ENCODE measurements at regions not wholly inside any gene's neighbourhood (a gene's known extent, or its start where the extent isn't known, plus 50 kb on each side); places are given as distances from the start of the nearest gene placed in this dataset.

- no peak for TF ChIP-seq EP300 (IDR thresholded peaks at IDR 0.05; ENCODE audit: borderline replicate concordance in 1 of 2, low read depth in 1 of 2, low read length in 1 of 2)
- H3K9ac ChIP-seq, result no peak overlapping the region
- no peaks in the 10 kb centered on the region for H3K27me3 ChIP-seq (ENCODE audit: insufficient read depth)
- POLR2A ChIA-PET, result interaction anchor here (0.7 kb wide), 1 partner anchor 36 kb away, joined by 3 read pairs; no protein-coding TSS in a partner anchor
- H2AFZ ChIP-seq (ENCODE audit: low read depth), result no peak overlapping the region
- no peaks in the 10 kb centered on the region for H3K9me3 ChIP-seq
- CTCF ChIA-PET, result interaction anchor here (0.9 to 3.1 kb wide), 2 partner anchors 46 to 214 kb away, joined by 3 to 18 read pairs; no protein-coding TSS in a partner anchor
- no peaks in the 10 kb centered on the region for H3K79me2 ChIP-seq (ENCODE audit: insufficient read depth)
- no peaks in the 10 kb centered on the region for H3K9me2 ChIP-seq
- no peak overlapping the region for H3K4me2 ChIP-seq
- whole genome bisulfite sequencing (ENCODE audit: low lambda C conversion rate), result no CpG with 5 or more reads among the region's 7 CpGs
- no peak for DNase-seq
- H3K4me1 ChIP-seq (ENCODE audit: control insufficient read depth in 1 of 2, insufficient read depth in 2 of 2, low read depth in 1 of 2, low read length in 1 of 2), result peaks cover 0 to 23% of the 10 kb centered on the region in 2 experiments; a peak in 2 of 4 replicates
- no peak overlapping the region for H3K4me3 ChIP-seq (ENCODE audit: low read depth in 2 of 2, low read length in 1 of 2)
- H3K27ac ChIP-seq (ENCODE audit: low read depth in 2 of 2, low read length in 1 of 2), result no peak overlapping the region
- no peaks in the 10 kb centered on the region for H3K36me3 ChIP-seq (replicated peaks in 1 of 2; ENCODE audit: control insufficient read depth in 1 of 2, insufficient read depth in 2 of 2, low read length in 1 of 2)
- no peaks in the 10 kb centered on the region for H4K20me1 ChIP-seq (ENCODE audit: insufficient read depth)
- no peaks in the 10 kb centered on the region for H3F3A ChIP-seq (replicated peaks; ENCODE audit: insufficient read depth)
Measured at GRCh38 chr10:43904301-43904700, 255.6 kb upstream of the ZNF32 start.

GRCh38 chr10:43903451-43903850 is 254.8 kb upstream of the ZNF32 start:
- H3K9me2 ChIP-seq, result no peaks in the 10 kb centered on the region
- H3K9ac ChIP-seq, result no peak overlapping the region
- H4K20me1 ChIP-seq (ENCODE audit: insufficient read depth), result no peaks in the 10 kb centered on the region
- peaks cover 0 to 31% of the 10 kb centered on the region in 2 experiments; a peak in 2 of 4 replicates for H3K4me1 ChIP-seq (ENCODE audit: control insufficient read depth in 1 of 2, insufficient read depth in 2 of 2, low read depth in 1 of 2, low read length in 1 of 2)
- H3K79me2 ChIP-seq (ENCODE audit: insufficient read depth), result no peaks in the 10 kb centered on the region
- POLR2A ChIA-PET, result no interaction called here
- no peak for DNase-seq
- no peaks in the 10 kb centered on the region for H3K27me3 ChIP-seq (ENCODE audit: insufficient read depth)
- no peaks in the 10 kb centered on the region for H3K36me3 ChIP-seq (replicated peaks in 1 of 2; ENCODE audit: control insufficient read depth in 1 of 2, insufficient read depth in 2 of 2, low read length in 1 of 2)
- TF ChIP-seq EZH2phosphoT487 (IDR thresholded peaks at IDR 0.05; ENCODE audit: borderline replicate concordance, low read depth) (no peak), POLR2AphosphoS5 (IDR thresholded peaks at IDR 0.05; ENCODE audit: low read depth, low read length) (no peak), RAD21 (IDR thresholded peaks at IDR 0.05; ENCODE audit: low read length) (no peak), USF2 (IDR thresholded peaks at IDR 0.05; ENCODE audit: borderline replicate concordance, low read depth, low read length) (no peak), RXRA (IDR thresholded peaks at IDR 0.05; ENCODE audit: borderline replicate concordance, low read depth) (no peak), FOXM1 (IDR thresholded peaks at IDR 0.05; ENCODE audit: low read depth) (no peak), TCF12 (IDR thresholded peaks at IDR 0.05) (no peak), TAF1 (IDR thresholded peaks at IDR 0.05; ENCODE audit: borderline replicate concordance, low read depth, low read length) (no peak), MAX (IDR thresholded peaks at IDR 0.05; ENCODE audit: low read depth) (no peak)
- no peak overlapping the region for H3K4me3 ChIP-seq (ENCODE audit: low read depth in 2 of 2, low read length in 1 of 2)
- no peaks in the 10 kb centered on the region for H3F3A ChIP-seq (replicated peaks; ENCODE audit: insufficient read depth)
- no peaks in the 10 kb centered on the region for H3K9me3 ChIP-seq
- WGBS (ENCODE audit: low lambda C conversion rate), result 47% methylated on average over 6 of the region's 7 CpGs
- H3K27ac ChIP-seq (ENCODE audit: low read depth in 2 of 2, low read length in 1 of 2), result no peak overlapping the region
- no peak overlapping the region for H2AFZ ChIP-seq (ENCODE audit: low read depth)
- CTCF ChIA-PET, result interaction anchor here (1.1 to 3.1 kb wide), 2 partner anchors 213 to 214 kb away, joined by 4 to 18 read pairs; no protein-coding TSS in a partner anchor
- H3K4me2 ChIP-seq, result no peak overlapping the region

GRCh38 chr10:43902842-43903241 is 254.2 kb upstream of the ZNF32 start:
- Histone ChIP-seq H3K4me3 (ENCODE audit: low read depth in 2 of 2, low read length in 1 of 2) (no peak overlapping the region), H2AFZ (ENCODE audit: low read depth) (no peak overlapping the region), H3K9me2 (no peaks in the 10 kb centered on the region), H3K9ac (no peak overlapping the region), H3K36me3 (replicated peaks in 1 of 2; ENCODE audit: control insufficient read depth in 1 of 2, insufficient read depth in 2 of 2, low read length in 1 of 2) (no peaks in the 10 kb centered on the region), H3K79me2 (ENCODE audit: insufficient read depth) (no peaks in the 10 kb centered on the region), H4K20me1 (ENCODE audit: insufficient read depth) (no peaks in the 10 kb centered on the region), H3K9me3 (no peaks in the 10 kb centered on the region), H3K27ac (ENCODE audit: low read depth in 2 of 2, low read length in 1 of 2) (no peak overlapping the region), H3K4me2 (no peak overlapping the region), H3F3A (replicated peaks; ENCODE audit: insufficient read depth) (no peaks in the 10 kb centered on the region), H3K27me3 (ENCODE audit: insufficient read depth) (no peaks in the 10 kb centered on the region), H3K4me1 (ENCODE audit: control insufficient read depth in 1 of 2, insufficient read depth in 2 of 2, low read depth in 1 of 2, low read length in 1 of 2) (peaks cover 0 to 36% of the 10 kb centered on the region in 2 experiments; a peak in 2 of 4 replicates)
- WGBS (ENCODE audit: low lambda C conversion rate), result 84% methylated on average over 3 of the region's 4 CpGs
- DNase-seq, result no peak
- ChIA-PET CTCF (interaction anchor here (0.6 to 1.1 kb wide), 2 partner anchors 25 to 213 kb away, joined by 4 read pairs; no protein-coding TSS in a partner anchor), POLR2A (no interaction called here)
- TF ChIP-seq EP300 (IDR thresholded peaks at IDR 0.05; ENCODE audit: borderline replicate concordance in 1 of 2, low read depth in 1 of 2, low read length in 1 of 2) (no peak), MAX (IDR thresholded peaks at IDR 0.05; ENCODE audit: low read depth) (no peak), TEAD4 (IDR thresholded peaks at IDR 0.05; ENCODE audit: borderline replicate concordance, insufficient read depth) (no peak), ELF1 (IDR thresholded peaks at IDR 0.05) (no peak), GATA2 (CRISPR knock-in tag; IDR thresholded peaks at IDR 0.05) (no peak), MEF2A (IDR thresholded peaks at IDR 0.05; ENCODE audit: borderline replicate concordance, low read depth) (no peak), RFX5 (IDR thresholded peaks at IDR 0.05; ENCODE audit: low read length) (no peak), GABPA (IDR thresholded peaks at IDR 0.05; ENCODE audit: low read depth) (no peak), EZH2phosphoT487 (IDR thresholded peaks at IDR 0.05; ENCODE audit: borderline replicate concordance, low read depth) (no peak), ZBTB33 (IDR thresholded peaks at IDR 0.05; ENCODE audit: borderline replicate concordance, low read depth) (no peak), FOXM1 (IDR thresholded peaks at IDR 0.05; ENCODE audit: low read depth) (no peak), YY1 (IDR thresholded peaks at IDR 0.05; ENCODE audit: low read depth) (no peak), SIN3A (IDR thresholded peaks at IDR 0.05; ENCODE audit: borderline replicate concordance, low read depth, low read length) (no peak)
